DND-41 (cell line): ENCODE measurements at regions not wholly inside any gene's neighbourhood (a gene's known extent, or its start where the extent isn't known, plus 50 kb on each side); places are given as distances from the start of the nearest gene placed in this dataset.

Source experiments
- CTCF ChIP-seq: IDR thresholded peaks from 2 replicates; pipeline ENCODE4 v1.5.1; 2012; ENCODE audit warnings: borderline replicate concordance, low read length, moderate library complexity, mild to moderate bottlenecking; ENCODE audit not compliant: poor library complexity, severe bottlenecking; ENCODE audit errors: extremely low read depth
- EZH2 ChIP-seq: IDR thresholded peaks from 3 replicates; pipeline ENCODE4 v1.6.1; 2012; ENCODE audit warnings: borderline replicate concordance, low read depth, mild to moderate bottlenecking, moderate library complexity, low read length, inconsistent platforms; ENCODE audit not compliant: severe bottlenecking

DNA sequence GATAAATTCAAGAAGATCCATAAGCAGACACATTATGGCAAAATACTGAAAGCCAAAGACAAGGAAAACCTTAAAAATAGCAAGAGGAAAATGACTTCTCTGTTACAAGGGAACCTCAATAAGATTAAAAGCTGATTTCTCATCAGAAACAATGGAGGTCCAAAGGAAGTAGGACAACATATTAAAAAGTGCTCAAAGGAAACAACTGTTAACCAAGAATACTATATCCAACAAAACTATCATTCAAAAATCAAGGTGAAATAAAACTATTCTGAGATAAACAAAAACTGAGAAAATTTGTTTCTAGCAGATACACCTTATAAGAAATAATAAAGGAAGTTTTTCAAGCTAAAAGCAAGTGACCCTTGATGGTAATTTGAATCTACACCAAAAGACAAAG is 314.7 kb upstream of the ROPN1 start:
- TF ChIP-seq EZH2 (no peak), CTCF (no peak)
